Fibroblast of lung (primary cell): ENCODE measurements at regions not wholly inside any gene's neighbourhood (a gene's known extent, or its start where the extent isn't known, plus 50 kb on each side); places are given as distances from the start of the nearest gene placed in this dataset.

Experiments used
- DNase-seq, 2 donors: peaks; one replicate each; pipeline versions ENCODE4 v3.0.0 to v3.0.0-alpha.2; 2010; ENCODE audit warnings: low read depth in 2 of 2
- H2AFZ ChIP-seq: 2 replicates; pipeline ENCODE4 v1.5.1; 2012; ENCODE audit warnings: low read length, control low read depth, inconsistent platforms
- H3K27ac ChIP-seq: 2 replicates; pipeline ENCODE4 v1.5.1; 2011; ENCODE audit warnings: low read length, control low read depth; ENCODE audit not compliant: insufficient read depth
- H3K27me3 ChIP-seq: 2 replicates; pipeline ENCODE4 v1.5.1; 2011; ENCODE audit warnings: mild to moderate bottlenecking, low read length; ENCODE audit not compliant: control insufficient read depth, insufficient read depth
- H3K36me3 ChIP-seq: 2 replicates; pipeline ENCODE4 v1.5.1; 2011; ENCODE audit warnings: low read length; ENCODE audit not compliant: control insufficient read depth, insufficient read depth
- H3K4me1 ChIP-seq: 2 replicates; pipeline ENCODE4 v1.5.1; 2011; ENCODE audit warnings: low read length; ENCODE audit not compliant: control insufficient read depth, insufficient read depth; ENCODE audit errors: extremely low read depth
- H3K4me2 ChIP-seq: 2 replicates; pipeline ENCODE4 v1.5.1; 2011; ENCODE audit warnings: low read length, control low read depth; ENCODE audit not compliant: insufficient read depth; ENCODE audit errors: extremely low read depth
- H3K4me3 ChIP-seq, 4 experiments: fragments of 200-600 bp in 1 of 4; sonication (generic) in 1 of 4; replicated peaks in 1 of 4; 2 replicates each; pipeline ENCODE4 v1.5.1; 2011 to 2016; ENCODE audit warnings: low read length in 4 of 4, low read depth in 3 of 4, mild to moderate bottlenecking in 3 of 4, control low read depth in 2 of 4, inconsistent platforms in 1 of 4, mixed read lengths in 1 of 4; ENCODE audit not compliant: insufficient read depth in 1 of 4; ENCODE audit errors: control extremely low read depth in 1 of 4
- H3K79me2 ChIP-seq: 2 replicates; pipeline ENCODE4 v1.5.1; 2012; ENCODE audit warnings: mild to moderate bottlenecking, low read length, inconsistent platforms; ENCODE audit not compliant: control insufficient read depth, insufficient read depth
- H3K9ac ChIP-seq: 2 replicates; pipeline ENCODE4 v1.5.1; 2011; ENCODE audit warnings: mild to moderate bottlenecking, low read length, control low read depth; ENCODE audit not compliant: insufficient read depth
- H3K9me3 ChIP-seq: 2 replicates; pipeline ENCODE4 v1.5.1; 2012; ENCODE audit warnings: low read depth, low read length; ENCODE audit not compliant: control insufficient read depth, insufficient read depth
- H4K20me1 ChIP-seq: 2 replicates; pipeline ENCODE4 v1.5.1; 2011; ENCODE audit warnings: low read length; ENCODE audit not compliant: control insufficient read depth, insufficient read depth; ENCODE audit errors: extremely low read depth
- EZH2 ChIP-seq: IDR thresholded peaks from 2 replicates; pipeline ENCODE4 v1.5.1; 2012; ENCODE audit warnings: low read length, control low read depth, mild to moderate bottlenecking; ENCODE audit errors: missing control alignments
- TF ChIP-seq, protein P1 (sequence below), 2 donors: IDR thresholded peaks in 1 of 2; conservative IDR thresholded peaks in 1 of 2; 1 replicate in 1 of 2; 2 replicates in 1 of 2; pipeline ENCODE4 v1.5.1; 2011 to 2012; ENCODE audit warnings: low read length in 2 of 2, control low read depth in 1 of 2, inconsistent platforms in 1 of 2, low read depth in 1 of 2, mild to moderate bottlenecking in 1 of 2

DNA sequence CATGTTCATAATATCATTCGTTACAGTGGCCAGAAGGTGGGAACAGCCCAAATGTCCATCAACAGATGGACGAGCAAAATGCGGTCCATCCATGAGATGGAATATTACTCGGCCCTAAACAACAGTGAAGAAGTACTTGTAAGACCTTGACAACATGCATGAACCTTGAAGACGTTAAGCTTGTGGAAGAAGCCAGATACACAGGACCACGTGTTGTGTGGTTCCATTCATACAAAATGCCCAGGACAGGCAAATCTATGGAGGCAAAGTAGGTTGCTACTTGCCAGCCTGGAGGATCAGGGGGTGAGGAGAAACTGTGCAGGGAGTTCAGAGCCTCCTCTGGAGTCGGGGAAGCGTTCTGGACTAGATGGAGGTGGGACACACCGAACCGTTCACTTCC is 207.1 kb downstream of the ERMARD start:
- no peaks in the 10 kb centered on the region for H3K27me3 ChIP-seq
- H4K20me1 ChIP-seq: no peaks in the 10 kb centered on the region
- TF ChIP-seq, protein P1, sequence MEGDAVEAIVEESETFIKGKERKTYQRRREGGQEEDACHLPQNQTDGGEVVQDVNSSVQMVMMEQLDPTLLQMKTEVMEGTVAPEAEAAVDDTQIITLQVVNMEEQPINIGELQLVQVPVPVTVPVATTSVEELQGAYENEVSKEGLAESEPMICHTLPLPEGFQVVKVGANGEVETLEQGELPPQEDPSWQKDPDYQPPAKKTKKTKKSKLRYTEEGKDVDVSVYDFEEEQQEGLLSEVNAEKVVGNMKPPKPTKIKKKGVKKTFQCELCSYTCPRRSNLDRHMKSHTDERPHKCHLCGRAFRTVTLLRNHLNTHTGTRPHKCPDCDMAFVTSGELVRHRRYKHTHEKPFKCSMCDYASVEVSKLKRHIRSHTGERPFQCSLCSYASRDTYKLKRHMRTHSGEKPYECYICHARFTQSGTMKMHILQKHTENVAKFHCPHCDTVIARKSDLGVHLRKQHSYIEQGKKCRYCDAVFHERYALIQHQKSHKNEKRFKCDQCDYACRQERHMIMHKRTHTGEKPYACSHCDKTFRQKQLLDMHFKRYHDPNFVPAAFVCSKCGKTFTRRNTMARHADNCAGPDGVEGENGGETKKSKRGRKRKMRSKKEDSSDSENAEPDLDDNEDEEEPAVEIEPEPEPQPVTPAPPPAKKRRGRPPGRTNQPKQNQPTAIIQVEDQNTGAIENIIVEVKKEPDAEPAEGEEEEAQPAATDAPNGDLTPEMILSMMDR (conservative IDR thresholded peaks at IDR 0.05 in 1 of 2, IDR thresholded peaks at IDR 0.05 in 1 of 2; ENCODE audit: low read depth in 1 of 2, low read length in 2 of 2): no peak
- no peak for TF ChIP-seq EZH2
- DNase-seq: no peak
- H3K79me2 ChIP-seq: no peaks in the 10 kb centered on the region
- H3K9ac ChIP-seq: no peak overlapping the region
- no peaks in the 10 kb centered on the region for H3K9me3 ChIP-seq
- no peaks in the 10 kb centered on the region for H3K4me1 ChIP-seq
- H3K4me3 ChIP-seq: no peak overlapping the region
- no peak overlapping the region for H3K4me2 ChIP-seq
- no peak overlapping the region for H2AFZ ChIP-seq
- no peak overlapping the region for H3K27ac ChIP-seq
- H3K36me3 ChIP-seq: no peaks in the 10 kb centered on the region

DNA sequence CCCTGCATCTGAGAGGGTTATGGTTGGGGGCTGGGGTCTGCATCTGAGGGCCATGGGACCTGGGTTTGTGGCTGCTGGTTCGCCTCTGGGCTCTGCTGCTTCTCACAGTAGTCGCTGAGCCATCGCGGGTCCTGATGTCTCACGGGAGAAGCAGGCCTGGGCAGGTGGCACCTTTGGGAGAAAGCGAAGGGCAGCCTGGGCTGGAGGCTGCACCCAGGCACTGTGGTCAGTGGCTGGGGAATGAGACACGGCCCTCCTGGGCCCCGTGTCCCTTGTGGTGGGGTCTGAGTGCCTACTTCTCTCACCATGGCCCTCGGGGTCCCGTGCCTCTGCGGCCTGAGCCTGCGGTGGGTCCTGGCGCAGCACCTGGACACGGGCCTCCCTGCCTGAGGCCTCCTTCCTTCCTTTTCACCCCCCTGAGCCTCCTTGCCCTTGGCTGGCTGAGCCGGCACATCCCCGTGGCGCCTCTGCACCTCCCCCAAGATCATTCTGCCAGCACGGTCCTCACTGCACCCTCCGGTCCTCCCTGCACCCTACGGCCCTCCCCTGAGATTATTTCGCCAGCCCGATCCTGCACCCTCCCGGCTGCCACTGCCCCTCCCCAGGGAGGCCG is 206.0 kb downstream of the ERMARD start:
- H3K9me3 ChIP-seq: no peaks in the 10 kb centered on the region
- no peak overlapping the region for H2AFZ ChIP-seq
- no peak for TF ChIP-seq EZH2
- TF ChIP-seq, protein P1 (conservative IDR thresholded peaks at IDR 0.05 in 1 of 2, IDR thresholded peaks at IDR 0.05 in 1 of 2; ENCODE audit: low read depth in 1 of 2, low read length in 2 of 2): no peak
- H4K20me1 ChIP-seq: no peaks in the 10 kb centered on the region
- no peaks in the 10 kb centered on the region for H3K4me1 ChIP-seq
- DNase-seq: no peak
- no peaks in the 10 kb centered on the region for H3K79me2 ChIP-seq
- no peak overlapping the region for H3K9ac ChIP-seq
- no peaks in the 10 kb centered on the region for H3K36me3 ChIP-seq
- no peak overlapping the region for H3K4me2 ChIP-seq
- no peaks in the 10 kb centered on the region for H3K27me3 ChIP-seq
- no peak overlapping the region for H3K4me3 ChIP-seq
- H3K27ac ChIP-seq: no peak overlapping the region

DNA sequence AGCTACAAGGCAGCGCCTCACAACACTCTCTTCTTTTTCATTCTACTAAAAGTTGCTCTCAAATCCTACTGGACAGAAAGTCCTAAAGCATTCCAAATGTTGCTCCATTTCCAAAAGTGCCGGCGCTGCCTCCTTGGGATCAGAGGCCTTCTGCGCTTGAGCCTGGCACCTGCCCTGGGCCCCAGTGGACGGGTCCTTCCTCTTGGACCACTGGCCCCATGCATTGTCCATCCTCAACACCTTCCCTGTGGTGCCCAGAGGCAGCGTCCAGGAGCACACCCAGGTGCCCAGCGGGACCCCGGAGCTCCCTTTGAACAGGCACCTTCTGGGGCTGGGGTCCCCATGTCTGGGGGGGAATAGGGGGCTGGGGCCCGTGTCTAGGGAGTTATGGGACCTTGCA is 205.2 kb downstream of the ERMARD start:
- Histone ChIP-seq H4K20me1 (no peaks in the 10 kb centered on the region), H3K9me3 (no peaks in the 10 kb centered on the region), H3K27me3 (no peaks in the 10 kb centered on the region), H3K9ac (no peak overlapping the region), H3K4me1 (no peaks in the 10 kb centered on the region), H3K4me2 (no peak overlapping the region), H2AFZ (no peak overlapping the region), H3K27ac (no peak overlapping the region), H3K4me3 (no peak overlapping the region), H3K36me3 (no peaks in the 10 kb centered on the region), H3K79me2 (no peaks in the 10 kb centered on the region)
- TF ChIP-seq EZH2: no peak
- TF ChIP-seq, protein P1 (conservative IDR thresholded peaks at IDR 0.05 in 1 of 2, IDR thresholded peaks at IDR 0.05 in 1 of 2; ENCODE audit: low read depth in 1 of 2, low read length in 2 of 2): no peak
- DNase-seq: no peak
